NT2/D1 (cell line): ENCODE measurements at regions not wholly inside any gene's neighbourhood (a gene's known extent, or its start where the extent isn't known, plus 50 kb on each side); places are given as distances from the start of the nearest gene placed in this dataset.
"Not testable (repeated sequence)": the region's sequence is repeated elsewhere in the genome, so short reads cannot be mapped to it uniquely, and the experiment has no call there.

ENCODE experiments used
- DNase-seq: peaks from one replicate; pipeline ENCODE4 v3.0.0-alpha.2; 2011; ENCODE audit warnings: low read depth, low spot score
- H3K27me3 ChIP-seq: 2 replicates; pipeline ENCODE4 v1.6.0; 2011; ENCODE audit warnings: mild to moderate bottlenecking; ENCODE audit not compliant: insufficient read length, insufficient read depth
- H3K36me3 ChIP-seq: 2 replicates; pipeline ENCODE4 v1.6.1; 2011; ENCODE audit warnings: mild to moderate bottlenecking, low read length, mixed read lengths; ENCODE audit not compliant: insufficient read depth, insufficient read length
- H3K4me1 ChIP-seq: 2 replicates; pipeline ENCODE4 v1.5.1; 2011; ENCODE audit not compliant: insufficient read depth, insufficient read length
- H3K4me3 ChIP-seq: 2 replicates; pipeline ENCODE4 v1.5.1; 2011; ENCODE audit warnings: low read depth; ENCODE audit not compliant: insufficient read length
- H3K9ac ChIP-seq: 2 replicates; pipeline ENCODE4 v1.6.0; 2011; ENCODE audit warnings: low read depth; ENCODE audit not compliant: insufficient read length
- H3K9me3 ChIP-seq: 2 replicates; pipeline ENCODE4 v1.5.1; 2011; ENCODE audit warnings: mild to moderate bottlenecking, low read length; ENCODE audit not compliant: insufficient read depth
- SUZ12 ChIP-seq: IDR thresholded peaks from 2 replicates; pipeline ENCODE4 v1.6.1; 2011; ENCODE audit not compliant: insufficient read length, insufficient read depth; ENCODE audit errors: extremely low read depth
- YY1 ChIP-seq: IDR thresholded peaks from 2 replicates; pipeline ENCODE4 v1.6.1; 2011; ENCODE audit not compliant: insufficient read length, insufficient read depth
- ZNF274 ChIP-seq: IDR thresholded peaks from 2 replicates; pipeline ENCODE4 v1.6.1; 2011; ENCODE audit warnings: mild to moderate bottlenecking, low read depth, low read length

DNA sequence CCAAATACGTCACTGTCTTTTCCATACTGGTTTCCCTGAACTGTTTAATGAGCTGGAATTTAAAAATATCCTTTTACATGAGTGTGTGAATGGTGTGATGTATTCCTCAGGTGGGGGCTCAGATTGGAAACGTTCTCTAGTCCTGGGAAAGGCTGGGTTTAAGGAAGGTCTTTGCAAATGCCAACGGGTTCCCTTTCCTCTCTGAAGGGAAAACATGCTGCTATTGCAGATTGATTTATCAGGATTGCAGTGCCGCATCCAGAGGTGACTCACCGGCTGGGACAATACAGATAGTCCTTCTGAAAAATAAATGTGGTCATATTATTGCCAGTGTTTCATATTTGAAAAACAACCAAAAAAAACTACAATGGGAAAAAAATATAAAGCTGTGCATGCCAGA lies 193.1 kb upstream of the FLRT2 start:
- Histone ChIP-seq H3K9ac (no peak overlapping the region), H3K36me3 (no peaks in the 10 kb centered on the region), H3K4me3 (no peak overlapping the region), H3K27me3 (no peaks in the 10 kb centered on the region), H3K9me3 (no peaks in the 10 kb centered on the region), H3K4me1 (no peaks in the 10 kb centered on the region)
- TF ChIP-seq YY1 (no peak), SUZ12 (no peak), ZNF274 (no peak)
- DNase-seq, result no peak

DNA sequence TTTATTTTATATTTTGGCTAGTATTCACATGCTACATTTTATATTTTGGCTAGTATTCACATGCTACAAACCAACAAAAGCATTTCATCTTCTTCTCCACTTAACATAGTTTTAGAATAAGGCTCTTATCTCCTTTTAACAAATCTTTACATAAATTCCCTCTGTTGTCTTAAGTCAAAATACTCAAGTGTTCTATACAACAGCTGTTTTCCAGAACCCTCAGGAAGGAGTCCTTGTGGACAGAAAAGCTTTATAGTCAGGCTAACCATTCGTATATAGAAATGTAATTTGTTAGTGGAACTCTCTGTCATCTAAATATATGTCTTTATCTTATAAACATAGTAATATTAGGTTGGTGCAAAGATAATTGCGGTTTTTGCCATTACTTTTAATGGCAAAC lies 191.0 kb upstream of the FLRT2 start:
- DNase-seq, result no peak
- no peak overlapping the region for H3K4me3 ChIP-seq
- H3K27me3 ChIP-seq, result no peaks in the 10 kb centered on the region
- no peaks in the 10 kb centered on the region for H3K9me3 ChIP-seq
- no peak overlapping the region for H3K9ac ChIP-seq
- no peaks in the 10 kb centered on the region for H3K4me1 ChIP-seq
- TF ChIP-seq YY1, result no peak
- TF ChIP-seq SUZ12, result no peak
- TF ChIP-seq ZNF274, result no peak
- H3K36me3 ChIP-seq, result no peaks in the 10 kb centered on the region

DNA sequence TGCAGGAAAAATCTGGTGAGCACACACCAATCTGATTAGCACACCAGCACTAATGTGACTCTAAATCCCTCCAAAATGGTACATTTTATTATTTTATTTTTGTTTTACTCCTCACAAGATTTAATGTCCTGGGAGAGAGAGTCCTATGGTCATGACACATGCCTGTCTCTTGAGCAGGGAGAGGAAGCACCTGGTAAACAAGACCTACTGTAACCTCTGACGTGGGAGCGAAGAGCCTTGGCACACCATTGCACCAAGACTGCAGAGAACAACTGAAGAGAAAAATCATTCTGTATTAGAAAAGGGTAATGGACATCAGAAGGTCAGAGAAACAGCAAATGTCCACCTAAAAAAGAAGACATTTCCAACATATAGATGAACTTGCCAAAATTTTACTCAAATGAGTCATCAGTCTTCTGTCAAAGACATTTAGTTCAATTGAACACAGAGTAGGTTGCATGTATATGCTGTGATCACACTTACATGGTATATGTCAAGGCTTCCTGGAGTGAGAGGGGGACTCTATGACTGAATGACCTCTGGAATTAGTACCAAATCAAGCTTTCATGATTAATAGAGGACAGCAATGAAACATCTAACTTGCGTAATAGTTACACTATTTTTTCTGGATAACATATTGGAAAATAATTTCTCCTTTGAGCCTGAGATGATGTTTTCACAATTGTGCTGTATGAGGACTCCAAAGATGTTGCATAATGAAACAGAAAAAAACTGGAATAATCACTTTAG lies 186.9 kb upstream of the FLRT2 start:
- Histone ChIP-seq H3K9me3 (no peaks in the 10 kb centered on the region), H3K4me3 (no peak overlapping the region), H3K9ac (no peak overlapping the region), H3K4me1 (no peaks in the 10 kb centered on the region), H3K36me3 (no peaks in the 10 kb centered on the region), H3K27me3 (no peaks in the 10 kb centered on the region)
- TF ChIP-seq YY1, result no peak
- TF ChIP-seq ZNF274, result no peak
- TF ChIP-seq SUZ12, result no peak
- no peak for DNase-seq

DNA sequence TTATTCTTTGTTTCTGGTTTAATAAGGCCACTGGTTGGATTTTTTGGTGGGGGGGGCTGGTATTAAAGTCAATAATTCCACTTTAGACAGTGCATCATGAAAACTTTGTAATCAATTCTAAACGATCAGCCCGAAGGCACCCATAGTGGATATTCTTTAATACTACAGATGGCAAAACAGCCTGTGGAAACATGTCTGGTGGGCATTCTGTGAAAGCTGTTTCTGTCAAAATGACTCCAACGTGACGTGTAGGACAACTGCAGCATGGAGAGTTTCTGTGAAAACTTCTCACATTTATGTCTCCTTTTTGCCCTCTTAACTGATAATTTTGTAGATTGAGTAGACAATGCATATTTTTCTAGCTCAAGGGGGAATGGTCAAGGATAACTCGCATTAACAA lies 185.8 kb upstream of the FLRT2 start:
- no peaks in the 10 kb centered on the region for H3K36me3 ChIP-seq
- H3K4me1 ChIP-seq, result no peaks in the 10 kb centered on the region
- no peaks in the 10 kb centered on the region for H3K27me3 ChIP-seq
- H3K9me3 ChIP-seq, result no peaks in the 10 kb centered on the region
- TF ChIP-seq SUZ12 (no peak), YY1 (no peak), ZNF274 (no peak)
- no peak overlapping the region for H3K9ac ChIP-seq
- H3K4me3 ChIP-seq, result no peak overlapping the region
- no peak for DNase-seq

DNA sequence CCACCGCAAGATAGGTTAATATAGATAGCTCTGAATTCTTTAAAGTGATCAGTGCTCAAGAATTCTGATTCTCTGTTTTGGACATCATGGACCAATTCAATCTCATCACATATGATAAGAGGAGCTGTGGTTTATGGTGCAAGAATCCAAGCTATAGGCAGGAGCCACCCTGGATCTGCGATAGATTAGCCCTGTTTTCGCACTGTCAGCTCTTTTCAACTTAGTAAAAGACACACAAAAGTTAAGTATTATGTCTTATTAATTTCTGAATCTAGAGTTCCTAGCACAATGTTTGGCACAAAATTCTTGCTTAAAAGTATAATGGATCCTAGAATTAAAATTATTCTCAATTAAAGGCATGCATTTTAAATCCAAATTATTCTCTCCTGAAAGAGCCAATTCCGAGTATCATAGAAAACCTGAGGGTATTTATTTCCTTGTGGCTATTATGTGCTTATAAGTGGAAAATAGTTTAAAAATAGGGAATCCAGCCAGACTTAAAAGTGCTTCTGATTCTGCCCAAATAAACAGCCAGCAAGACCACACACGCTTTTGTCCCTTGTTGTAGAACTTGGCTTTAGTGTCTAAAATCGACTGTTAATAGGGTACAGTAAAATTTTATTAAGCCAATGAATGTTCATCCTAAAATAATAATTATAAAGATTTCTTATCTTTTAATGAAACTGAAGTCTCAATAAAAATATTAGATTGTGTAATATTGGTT lies 184.9 kb upstream of the FLRT2 start:
- TF ChIP-seq YY1, result no peak
- no peak for TF ChIP-seq SUZ12
- no peak for TF ChIP-seq ZNF274
- Histone ChIP-seq H3K9ac (no peak overlapping the region), H3K4me3 (no peak overlapping the region), H3K36me3 (no peaks in the 10 kb centered on the region), H3K9me3 (no peaks in the 10 kb centered on the region), H3K4me1 (no peaks in the 10 kb centered on the region), H3K27me3 (no peaks in the 10 kb centered on the region)
- DNase-seq, result no peak

DNA sequence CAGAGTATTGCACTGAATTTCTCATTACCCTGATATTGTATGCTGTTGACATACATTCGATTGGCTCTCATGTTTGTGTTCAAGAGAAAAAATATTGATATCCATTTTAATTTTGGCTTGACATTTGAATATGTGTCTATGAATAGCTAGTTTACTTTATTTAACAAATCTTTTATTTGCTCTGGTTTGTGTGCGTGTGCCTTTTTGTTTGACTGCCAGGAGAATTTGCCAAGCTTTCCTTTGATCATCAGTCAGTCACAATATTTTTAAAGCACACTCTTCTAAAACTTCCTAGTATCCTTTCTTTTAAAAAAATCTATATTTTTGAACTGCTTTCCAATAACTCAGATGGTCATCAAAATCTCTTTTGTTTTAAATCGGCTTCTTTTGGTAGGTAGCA lies 179.3 kb upstream of the FLRT2 start:
- Histone ChIP-seq H3K4me3 (no peak overlapping the region), H3K36me3 (no peaks in the 10 kb centered on the region)

DNA sequence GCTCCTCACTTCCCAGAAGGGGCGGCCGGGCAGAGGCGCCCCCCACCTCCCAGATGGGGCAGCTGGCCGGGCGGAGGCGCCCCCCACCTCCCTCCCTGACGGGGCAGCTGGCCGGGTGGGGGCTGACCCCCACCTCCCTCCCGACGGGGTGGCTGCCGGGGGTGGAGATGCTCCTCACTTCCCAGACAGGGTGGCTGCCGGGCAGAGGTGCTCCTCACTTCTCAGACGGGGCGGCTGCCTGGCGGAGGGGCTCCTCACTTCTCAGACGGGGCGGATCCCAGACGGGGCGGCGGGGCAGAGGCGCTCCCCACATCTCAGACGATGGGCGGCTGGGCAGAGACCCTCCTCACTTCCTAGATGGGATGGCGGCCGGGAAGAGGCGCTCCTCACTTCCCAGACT lies 177.4 kb upstream of the FLRT2 start:
- not testable (repeated sequence) for H3K4me3 ChIP-seq, H3K27me3 ChIP-seq, H3K9ac ChIP-seq, H3K36me3 ChIP-seq, H3K4me1 ChIP-seq, DNase-seq, H3K9me3 ChIP-seq

More for the DNA sequence above, 179.3 kb upstream of the FLRT2 start:
- TF ChIP-seq ZNF274 (no peak), YY1 (no peak), SUZ12 (no peak)
- DNase-seq, result no peak
- H3K9ac ChIP-seq, result no peak overlapping the region
- H3K9me3 ChIP-seq, result no peaks in the 10 kb centered on the region; the same call in 1 of the 2 replicates
- H3K27me3 ChIP-seq, result no peaks in the 10 kb centered on the region
- H3K4me1 ChIP-seq, result no peaks in the 10 kb centered on the region
